ENCODE measurements at regions not wholly inside any gene's neighbourhood (a gene's known extent, or its start where the extent isn't known, plus 50 kb on each side); places are given as distances from the start of the nearest gene placed in this dataset.
"Not testable (repeated sequence)": the region's sequence is repeated elsewhere in the genome, so short reads cannot be mapped to it uniquely, and the experiment has no call there.

GRCh38 chr12:126899926-126900792 lies 1366.8 kb upstream of the TMEM132C start:
- no peak for DNase-seq

- no peak for DNase-seq
These were observed 1363.7 kb upstream of the TMEM132C start for GRCh38 chr12:126903027-126903876.

GRCh38 chr12:126905752-126906151 lies 1361.2 kb upstream of the TMEM132C start:
- no peak for DNase-seq

DNA sequence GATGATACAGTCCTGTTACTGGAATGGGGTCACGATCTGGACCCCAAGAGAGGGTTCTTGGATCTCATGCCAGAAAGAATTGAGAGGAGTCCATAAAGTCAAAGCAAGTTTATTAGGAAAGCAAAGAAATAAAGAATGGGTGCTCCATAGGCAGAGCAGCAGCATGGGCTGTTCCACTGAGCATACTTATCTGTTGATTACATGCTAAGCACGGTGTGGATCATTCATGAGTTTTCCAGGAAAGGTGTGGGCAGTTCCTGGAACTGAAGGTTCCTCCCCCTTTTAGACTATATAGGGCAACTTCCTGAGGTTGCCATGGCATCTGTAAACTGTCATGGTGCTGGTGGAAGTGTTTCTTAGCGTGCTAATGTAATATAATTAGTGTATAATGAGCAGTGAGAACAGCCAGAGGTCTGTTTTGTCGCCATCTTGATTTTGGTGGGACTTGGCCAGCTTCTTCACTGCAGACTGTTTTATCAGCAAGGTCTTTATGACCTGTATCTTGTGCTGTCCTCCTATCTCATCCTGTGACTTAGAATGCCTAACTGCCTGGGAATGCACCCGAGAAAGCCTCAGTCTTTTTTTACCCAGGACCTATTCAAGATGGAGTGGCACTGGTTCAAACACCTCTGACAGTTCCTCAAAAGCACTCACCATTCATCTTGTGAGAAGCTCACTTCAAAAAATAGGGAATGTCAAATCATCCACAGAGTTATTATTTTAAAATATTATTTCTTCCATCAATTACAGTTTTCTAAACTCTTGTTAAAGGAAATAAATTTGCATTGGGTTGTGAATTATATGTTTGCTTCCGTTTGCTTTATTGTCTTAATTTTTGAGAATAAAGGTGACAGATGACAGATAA lies 1358.8 kb upstream of the TMEM132C start:
- no peak for DNase-seq

DNA sequence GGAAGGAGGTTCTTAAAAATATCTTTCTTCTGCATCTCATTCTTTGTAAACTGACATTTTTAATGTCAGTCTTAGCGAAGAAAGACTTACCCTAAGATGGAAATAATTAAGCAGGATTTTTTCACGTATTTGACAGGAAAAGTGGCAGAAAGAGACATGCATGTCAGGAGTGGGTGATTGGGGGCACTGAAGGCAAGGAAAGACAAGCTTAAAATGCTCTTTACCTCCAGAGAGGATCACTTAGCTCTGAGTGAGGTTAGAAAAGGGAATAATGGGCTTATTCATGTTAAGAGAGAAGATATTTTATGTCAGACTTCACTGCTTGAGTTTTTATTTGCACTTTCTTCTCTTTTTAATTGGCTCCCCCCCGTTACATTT lies 1358.2 kb upstream of the TMEM132C start:
- no peak for DNase-seq

- no peak for DNase-seq
These were observed 1356.4 kb upstream of the TMEM132C start for GRCh38 chr12:126910570-126910969.

- no peak for DNase-seq
These were observed 1354.9 kb upstream of the TMEM132C start for GRCh38 chr12:126912111-126912510.

GRCh38 chr12:126914170-126914793 lies 1352.7 kb upstream of the TMEM132C start:
- no peak for DNase-seq

GRCh38 chr12:126915309-126915708 lies 1351.7 kb upstream of the TMEM132C start:
- no peak for DNase-seq

DNA sequence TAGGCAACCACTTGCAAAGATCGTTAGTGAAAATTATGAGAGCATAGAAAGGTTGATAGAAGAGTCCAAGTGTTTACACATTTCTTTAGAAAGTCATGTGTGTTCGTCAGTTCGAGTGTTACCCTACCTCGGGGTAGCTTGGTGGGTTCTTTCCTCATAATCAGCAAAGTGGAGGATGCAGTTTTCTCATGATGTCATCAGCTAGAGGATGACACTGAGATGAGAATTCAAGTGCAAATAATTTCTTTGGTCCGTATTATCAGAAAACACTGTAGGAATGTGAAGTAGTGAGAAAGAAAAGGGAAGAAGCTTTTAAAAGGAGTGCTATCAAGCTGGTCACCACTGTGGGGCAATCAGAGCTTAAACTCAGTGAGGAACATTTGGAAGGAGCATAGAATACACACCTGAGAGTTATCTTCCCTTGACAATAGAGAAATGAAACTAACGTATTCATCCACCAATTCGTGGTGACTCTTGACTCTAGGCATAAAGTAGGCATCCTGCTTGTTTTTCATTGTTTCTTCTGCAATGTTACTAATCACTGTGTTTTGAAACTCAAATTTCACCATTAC lies 1340.9 kb upstream of the TMEM132C start:
- DNase-seq, result no peak

GRCh38 chr12:126930234-126930633 lies 1336.7 kb upstream of the TMEM132C start:
- no peak for DNase-seq

DNA sequence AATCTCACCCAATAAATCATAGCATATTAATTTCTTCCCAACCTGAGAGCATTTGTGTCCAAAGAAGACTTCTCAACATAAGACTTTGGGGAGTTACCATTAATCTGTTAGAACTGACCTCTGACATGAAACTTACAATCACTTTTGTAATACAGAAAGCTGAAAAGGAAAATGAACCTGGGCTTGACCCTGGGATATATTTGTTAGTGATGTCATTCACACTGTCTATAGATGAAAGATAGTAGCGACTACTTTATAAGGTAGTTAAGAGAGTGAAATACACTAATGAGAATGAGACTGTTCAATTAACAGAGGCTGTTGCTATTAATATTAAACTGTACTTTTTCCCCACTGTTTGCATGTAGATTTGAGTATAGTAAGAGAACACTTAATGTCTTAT lies 1334.8 kb upstream of the TMEM132C start:
- no peak for DNase-seq

DNA sequence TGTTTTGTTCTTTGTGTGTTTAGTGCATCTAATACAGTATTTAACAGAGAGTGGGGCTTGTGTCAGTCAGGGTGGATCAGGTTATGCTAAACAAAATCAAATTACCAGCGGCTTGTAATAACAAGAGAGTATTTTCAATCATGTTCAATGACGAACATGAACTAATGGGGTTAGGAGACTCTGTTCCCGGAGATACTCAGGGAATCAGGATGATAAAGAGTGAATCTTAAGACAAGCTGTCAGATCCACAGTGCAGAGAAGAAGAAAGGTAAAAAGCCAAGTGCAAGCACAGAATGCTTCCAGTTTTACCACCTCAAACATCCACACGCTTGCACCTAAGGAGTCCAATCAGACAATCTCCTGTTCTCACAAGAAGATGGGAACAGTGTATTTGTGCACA lies 1331.5 kb upstream of the TMEM132C start:
- DNase-seq, result no peak

DNA sequence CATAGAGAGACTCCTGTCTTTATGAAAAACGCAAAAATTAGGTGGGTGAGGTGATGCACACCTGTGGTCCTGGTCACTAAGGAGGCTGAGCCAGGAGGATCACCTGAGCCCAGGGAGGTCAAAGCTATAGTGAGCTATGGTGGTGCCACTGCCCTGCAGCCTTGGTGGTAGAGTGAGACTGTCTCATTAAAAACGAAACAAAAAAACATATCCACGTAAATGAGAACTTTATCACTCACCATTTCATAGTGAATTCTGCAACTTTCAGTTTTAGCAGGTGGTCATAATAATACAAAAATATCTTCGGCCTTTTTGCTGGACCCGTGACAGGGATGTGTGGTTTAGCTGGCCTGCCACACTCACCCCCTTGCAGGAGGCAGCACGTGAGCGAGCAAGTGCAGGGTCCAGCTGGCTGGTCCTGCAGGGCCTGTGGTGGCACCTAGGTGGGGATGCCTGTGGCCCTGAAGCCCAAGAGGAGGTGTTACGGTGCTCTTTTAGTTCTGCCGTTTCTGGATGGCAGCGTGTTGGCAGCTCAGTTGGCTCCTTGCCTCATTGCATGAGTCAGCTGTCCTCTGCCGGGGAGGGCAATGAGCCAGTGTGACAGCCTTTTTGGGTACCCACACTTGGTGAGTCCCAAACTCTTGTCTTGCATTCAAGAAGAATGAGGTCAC lies 1330.7 kb upstream of the TMEM132C start:
- no peak for DNase-seq

DNA sequence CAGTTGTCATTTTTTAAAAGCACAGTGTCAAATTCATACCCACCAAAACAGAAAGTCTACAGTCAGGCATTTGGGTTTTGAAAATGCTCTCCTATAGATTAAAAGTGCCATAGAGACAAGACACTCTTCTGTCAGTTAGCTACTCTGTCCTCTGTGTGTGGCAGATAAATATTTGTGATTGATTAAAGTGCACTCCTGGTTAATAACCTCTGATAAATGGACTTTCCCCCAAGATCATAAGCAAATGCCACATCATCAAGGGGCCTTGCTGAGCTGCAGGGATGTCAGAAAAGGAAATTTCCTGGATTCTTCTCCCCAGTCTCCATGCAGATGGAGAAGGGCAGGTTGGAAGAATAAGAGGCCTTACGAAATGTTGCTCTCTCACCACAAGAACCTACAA lies 1329.5 kb upstream of the TMEM132C start:
- no peak for DNase-seq

DNA sequence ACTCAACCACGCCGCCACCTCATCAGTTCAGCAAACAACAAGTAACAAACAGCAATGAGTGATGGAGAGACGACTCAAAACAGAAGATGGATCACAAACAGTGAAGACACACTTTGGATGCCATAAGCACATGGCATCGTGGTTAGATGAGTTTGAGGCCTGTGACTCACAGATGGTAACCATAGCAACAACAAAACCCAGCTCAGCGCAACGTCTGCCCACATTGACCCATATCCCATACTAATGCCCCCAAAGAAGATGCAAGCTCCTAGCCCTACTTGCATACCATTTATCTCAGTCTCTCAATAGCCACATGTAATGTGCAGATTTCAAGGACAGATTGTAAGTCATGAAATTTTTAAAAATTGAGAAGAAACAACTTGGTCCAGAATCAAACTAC lies 1322.3 kb upstream of the TMEM132C start:
- DNase-seq, result no peak

GRCh38 chr12:126946958-126947357 lies 1320.0 kb upstream of the TMEM132C start:
- not testable (repeated sequence) for DNase-seq

- no peak for DNase-seq
These were observed 1317.4 kb upstream of the TMEM132C start for GRCh38 chr12:126949558-126949957.

DNA sequence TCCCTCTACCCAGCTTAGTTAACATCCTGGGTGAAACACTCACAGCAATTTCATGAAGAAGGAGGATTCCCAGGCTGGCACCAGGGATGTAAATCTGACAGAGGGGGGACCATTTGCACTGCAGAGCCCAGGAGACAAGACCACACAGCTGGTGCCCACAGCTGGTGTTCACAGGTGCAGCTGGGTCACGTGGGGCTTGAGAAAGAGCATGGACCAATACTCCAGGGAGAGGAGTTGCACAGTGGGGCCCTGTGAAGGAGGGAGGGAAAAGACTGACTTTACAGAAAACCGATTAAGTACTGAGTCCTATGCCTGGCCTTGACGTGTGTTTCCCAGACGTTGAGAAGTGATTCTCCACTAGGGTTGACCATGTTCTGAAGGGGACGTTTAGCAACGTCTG lies 1316.7 kb upstream of the TMEM132C start:
- DNase-seq, result no peak

- no peak for DNase-seq
These were observed 1314.6 kb upstream of the TMEM132C start for GRCh38 chr12:126952096-126953007.

Data from activated naive CD4-positive, alpha-beta T cell treated with Interleukin-2 at 50 U/mL for 16 hours (primary cell).